ENCODE measurements at regions not wholly inside any gene's neighbourhood (a gene's known extent, or its start where the extent isn't known, plus 50 kb on each side); places are given as distances from the start of the nearest gene placed in this dataset.

GRCh38 chr10:83225781-83226180 is 913.5 kb upstream of the GHITM start:
- H3K27me3 ChIP-seq (ENCODE audit: low read length), result no peaks in the 10 kb centered on the region
- H3K9me2 ChIP-seq (replicated peaks; ENCODE audit: insufficient read depth, low read length), result no peaks in the 10 kb centered on the region
- H3K79me2 ChIP-seq (ENCODE audit: insufficient read depth, low read length), result no peaks in the 10 kb centered on the region
- H3F3A ChIP-seq (ENCODE audit: insufficient read depth), result no peaks in the 10 kb centered on the region
- no peak overlapping the region for H3K4me2 ChIP-seq (ENCODE audit: low read depth, low read length, poor library complexity, severe bottlenecking)
- H3K27ac ChIP-seq (ENCODE audit: low read depth, low read length), result no peak overlapping the region
- TF ChIP-seq EZH2phosphoT487 (conservative IDR thresholded peaks at IDR 0.05; ENCODE audit: low read length) (no peak), CTCF (IDR thresholded peaks at IDR 0.05; ENCODE audit: insufficient read depth, low read length, poor library complexity, severe bottlenecking) (no peak)
- no peaks in the 10 kb centered on the region for H3K36me3 ChIP-seq (ENCODE audit: low read length)
- no peaks in the 10 kb centered on the region for H3K9me3 ChIP-seq (ENCODE audit: insufficient read depth, low read length)
- H4K20me1 ChIP-seq (ENCODE audit: low read depth, low read length), result no peaks in the 10 kb centered on the region
- no peak overlapping the region for H2AFZ ChIP-seq (ENCODE audit: low read depth, low read length, severe bottlenecking)
- H3K9ac ChIP-seq (ENCODE audit: low read length), result no peak overlapping the region
- H3K4me3 ChIP-seq (ENCODE audit: insufficient read depth, low read length, poor library complexity, severe bottlenecking), result no peak overlapping the region

- Histone ChIP-seq H4K20me1 (ENCODE audit: low read depth, low read length) (no peaks in the 10 kb centered on the region), H3K27ac (ENCODE audit: low read depth, low read length) (no peak overlapping the region), H3K4me2 (ENCODE audit: low read depth, low read length, poor library complexity, severe bottlenecking) (no peak overlapping the region), H2AFZ (ENCODE audit: low read depth, low read length, severe bottlenecking) (no peak overlapping the region), H3K9ac (ENCODE audit: low read length) (no peak overlapping the region), H3K27me3 (ENCODE audit: low read length) (no peaks in the 10 kb centered on the region), H3K36me3 (ENCODE audit: low read length) (no peaks in the 10 kb centered on the region), H3F3A (ENCODE audit: insufficient read depth) (no peaks in the 10 kb centered on the region), H3K9me3 (ENCODE audit: insufficient read depth, low read length) (no peaks in the 10 kb centered on the region), H3K4me3 (ENCODE audit: insufficient read depth, low read length, poor library complexity, severe bottlenecking) (no peak overlapping the region), H3K79me2 (ENCODE audit: insufficient read depth, low read length) (no peaks in the 10 kb centered on the region), H3K9me2 (replicated peaks; ENCODE audit: insufficient read depth, low read length) (no peaks in the 10 kb centered on the region)
- TF ChIP-seq CTCF (IDR thresholded peaks at IDR 0.05; ENCODE audit: insufficient read depth, low read length, poor library complexity, severe bottlenecking) (no peak), EZH2phosphoT487 (conservative IDR thresholded peaks at IDR 0.05; ENCODE audit: low read length) (no peak)
Measured at GRCh38 chr10:83229991-83230390, 909.3 kb upstream of the GHITM start.

GRCh38 chr10:83233691-83234090 is 905.6 kb upstream of the GHITM start:
- no peak overlapping the region for H3K27ac ChIP-seq (ENCODE audit: low read depth, low read length)
- no peak overlapping the region for H3K9ac ChIP-seq (ENCODE audit: low read length)
- no peak overlapping the region for H3K4me2 ChIP-seq (ENCODE audit: low read depth, low read length, poor library complexity, severe bottlenecking)
- no peaks in the 10 kb centered on the region for H3K27me3 ChIP-seq (ENCODE audit: low read length)
- no peaks in the 10 kb centered on the region for H3K9me2 ChIP-seq (replicated peaks; ENCODE audit: insufficient read depth, low read length)
- no peak overlapping the region for H3K4me3 ChIP-seq (ENCODE audit: insufficient read depth, low read length, poor library complexity, severe bottlenecking)
- no peaks in the 10 kb centered on the region for H3K9me3 ChIP-seq (ENCODE audit: insufficient read depth, low read length)
- H2AFZ ChIP-seq (ENCODE audit: low read depth, low read length, severe bottlenecking), result no peak overlapping the region
- no peaks in the 10 kb centered on the region for H3K79me2 ChIP-seq (ENCODE audit: insufficient read depth, low read length)
- H3K36me3 ChIP-seq (ENCODE audit: low read length), result no peaks in the 10 kb centered on the region
- no peak for TF ChIP-seq EZH2phosphoT487 (conservative IDR thresholded peaks at IDR 0.05; ENCODE audit: low read length)
- TF ChIP-seq CTCF (IDR thresholded peaks at IDR 0.05; ENCODE audit: insufficient read depth, low read length, poor library complexity, severe bottlenecking), result no peak
- H3F3A ChIP-seq (ENCODE audit: insufficient read depth), result no peaks in the 10 kb centered on the region
- H4K20me1 ChIP-seq (ENCODE audit: low read depth, low read length), result no peaks in the 10 kb centered on the region

Measured in SU-DHL-6 (cell line).